ENCODE measurements at regions not wholly inside any gene's neighbourhood (a gene's known extent, or its start where the extent isn't known, plus 50 kb on each side); places are given as distances from the start of the nearest gene placed in this dataset.
"Not testable (repeated sequence)": the region's sequence is repeated elsewhere in the genome, so short reads cannot be mapped to it uniquely, and the experiment has no call there.

GRCh38 chrX:53831662-53832635 lies 145.4 kb upstream of the HUWE1 start (continued):
- TF ChIP-seq, protein P1, sequence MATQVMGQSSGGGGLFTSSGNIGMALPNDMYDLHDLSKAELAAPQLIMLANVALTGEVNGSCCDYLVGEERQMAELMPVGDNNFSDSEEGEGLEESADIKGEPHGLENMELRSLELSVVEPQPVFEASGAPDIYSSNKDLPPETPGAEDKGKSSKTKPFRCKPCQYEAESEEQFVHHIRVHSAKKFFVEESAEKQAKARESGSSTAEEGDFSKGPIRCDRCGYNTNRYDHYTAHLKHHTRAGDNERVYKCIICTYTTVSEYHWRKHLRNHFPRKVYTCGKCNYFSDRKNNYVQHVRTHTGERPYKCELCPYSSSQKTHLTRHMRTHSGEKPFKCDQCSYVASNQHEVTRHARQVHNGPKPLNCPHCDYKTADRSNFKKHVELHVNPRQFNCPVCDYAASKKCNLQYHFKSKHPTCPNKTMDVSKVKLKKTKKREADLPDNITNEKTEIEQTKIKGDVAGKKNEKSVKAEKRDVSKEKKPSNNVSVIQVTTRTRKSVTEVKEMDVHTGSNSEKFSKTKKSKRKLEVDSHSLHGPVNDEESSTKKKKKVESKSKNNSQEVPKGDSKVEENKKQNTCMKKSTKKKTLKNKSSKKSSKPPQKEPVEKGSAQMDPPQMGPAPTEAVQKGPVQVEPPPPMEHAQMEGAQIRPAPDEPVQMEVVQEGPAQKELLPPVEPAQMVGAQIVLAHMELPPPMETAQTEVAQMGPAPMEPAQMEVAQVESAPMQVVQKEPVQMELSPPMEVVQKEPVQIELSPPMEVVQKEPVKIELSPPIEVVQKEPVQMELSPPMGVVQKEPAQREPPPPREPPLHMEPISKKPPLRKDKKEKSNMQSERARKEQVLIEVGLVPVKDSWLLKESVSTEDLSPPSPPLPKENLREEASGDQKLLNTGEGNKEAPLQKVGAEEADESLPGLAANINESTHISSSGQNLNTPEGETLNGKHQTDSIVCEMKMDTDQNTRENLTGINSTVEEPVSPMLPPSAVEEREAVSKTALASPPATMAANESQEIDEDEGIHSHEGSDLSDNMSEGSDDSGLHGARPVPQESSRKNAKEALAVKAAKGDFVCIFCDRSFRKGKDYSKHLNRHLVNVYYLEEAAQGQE (IDR thresholded peaks at IDR 0.05): no peak

GRCh38 chrX:53824686-53825085 lies 138.2 kb upstream of the HUWE1 start:
- Histone ChIP-seq H3K9me3 (ENCODE audit: control insufficient read depth in 4 of 4, low read length in 3 of 4) (no peaks in the 10 kb centered on the region), H3K4me3 (ENCODE audit: low read depth in 1 of 3, low read length in 3 of 3) (no peak overlapping the region), H3K36me3 (ENCODE audit: control insufficient read depth in 4 of 4, insufficient read depth in 3 of 4, low read depth in 1 of 4, low read length in 3 of 4) (no peaks in the 10 kb centered on the region), H3K9ac (ENCODE audit: low read depth in 1 of 2, low read length in 2 of 2) (no peak overlapping the region), H3K27me3 (ENCODE audit: control insufficient read depth in 4 of 4, insufficient read depth in 4 of 4, low read length in 3 of 4) (no peaks in the 10 kb centered on the region), H3K4me1 (ENCODE audit: control insufficient read depth in 4 of 4, insufficient read depth in 4 of 4, low read length in 3 of 4) (no peaks in the 10 kb centered on the region), H3K27ac (ENCODE audit: low read depth in 1 of 2, low read length in 2 of 2) (no peak overlapping the region)
- no peak for TF ChIP-seq JUND (IDR thresholded peaks at IDR 0.05)
- TF ChIP-seq NR2F2 (IDR thresholded peaks at IDR 0.05): no peak
- TF ChIP-seq, protein P1 (IDR thresholded peaks at IDR 0.05): no peak
- no peak for TF ChIP-seq HNF4G (IDR thresholded peaks at IDR 0.05)
- TF ChIP-seq SP1 (IDR thresholded peaks at IDR 0.05): no peak
- TF ChIP-seq CTCF (IDR thresholded peaks at IDR 0.05; ENCODE audit: low read depth, low read length, missing input control): no peak
- no peak for TF ChIP-seq HNF4A (conservative IDR thresholded peaks at IDR 0.05)
- TF ChIP-seq RXRA (IDR thresholded peaks at IDR 0.05): no peak
- TF ChIP-seq GABPA (IDR thresholded peaks at IDR 0.05 in 1 of 2, conservative IDR thresholded peaks at IDR 0.05 in 1 of 2): no peak
- no peak for TF ChIP-seq FOXA2 (IDR thresholded peaks at IDR 0.05)
- TF ChIP-seq EGR1 (IDR thresholded peaks at IDR 0.05; ENCODE audit: low read depth in 2 of 2): no peak
- no peak for TF ChIP-seq ATF3 (IDR thresholded peaks at IDR 0.05)
- no peak for TF ChIP-seq FOXA1 (IDR thresholded peaks at IDR 0.05)
- TF ChIP-seq YY1 (IDR thresholded peaks at IDR 0.05): no peak
- TF ChIP-seq, protein P2, sequence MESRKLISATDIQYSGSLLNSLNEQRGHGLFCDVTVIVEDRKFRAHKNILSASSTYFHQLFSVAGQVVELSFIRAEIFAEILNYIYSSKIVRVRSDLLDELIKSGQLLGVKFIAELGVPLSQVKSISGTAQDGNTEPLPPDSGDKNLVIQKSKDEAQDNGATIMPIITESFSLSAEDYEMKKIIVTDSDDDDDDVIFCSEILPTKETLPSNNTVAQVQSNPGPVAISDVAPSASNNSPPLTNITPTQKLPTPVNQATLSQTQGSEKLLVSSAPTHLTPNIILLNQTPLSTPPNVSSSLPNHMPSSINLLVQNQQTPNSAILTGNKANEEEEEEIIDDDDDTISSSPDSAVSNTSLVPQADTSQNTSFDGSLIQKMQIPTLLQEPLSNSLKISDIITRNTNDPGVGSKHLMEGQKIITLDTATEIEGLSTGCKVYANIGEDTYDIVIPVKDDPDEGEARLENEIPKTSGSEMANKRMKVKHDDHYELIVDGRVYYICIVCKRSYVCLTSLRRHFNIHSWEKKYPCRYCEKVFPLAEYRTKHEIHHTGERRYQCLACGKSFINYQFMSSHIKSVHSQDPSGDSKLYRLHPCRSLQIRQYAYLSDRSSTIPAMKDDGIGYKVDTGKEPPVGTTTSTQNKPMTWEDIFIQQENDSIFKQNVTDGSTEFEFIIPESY (IDR thresholded peaks at IDR 0.05): no peak
- no peak for TF ChIP-seq TAF1 (conservative IDR thresholded peaks at IDR 0.05)
- no peak for TF ChIP-seq RAD21 (IDR thresholded peaks at IDR 0.05)
- no peak for TF ChIP-seq MAX (IDR thresholded peaks at IDR 0.05)
- WGBS: 81% methylated on average over 2 of the region's 2 CpGs
- no peak for DNase-seq (ENCODE audit: low spot score)

GRCh38 chrX:53818115-53818514 lies 131.6 kb upstream of the HUWE1 start:
- DNase-seq (ENCODE audit: low spot score); H3K27me3 ChIP-seq (ENCODE audit: control insufficient read depth in 4 of 4, insufficient read depth in 4 of 4, low read length in 3 of 4); H3K4me3 ChIP-seq (ENCODE audit: low read depth in 1 of 3, low read length in 3 of 3); H3K27ac ChIP-seq (ENCODE audit: low read depth in 1 of 2, low read length in 2 of 2); H3K4me1 ChIP-seq (ENCODE audit: control insufficient read depth in 4 of 4, insufficient read depth in 4 of 4, low read length in 3 of 4); H3K36me3 ChIP-seq (ENCODE audit: control insufficient read depth in 4 of 4, insufficient read depth in 3 of 4, low read depth in 1 of 4, low read length in 3 of 4); H3K9me3 ChIP-seq (ENCODE audit: control insufficient read depth in 4 of 4, low read length in 3 of 4); H3K9ac ChIP-seq (ENCODE audit: low read depth in 1 of 2, low read length in 2 of 2): not testable (repeated sequence)
- 95% methylated on average over 1 of the region's 1 CpG for WGBS
